Gastroesophageal sphincter (tissue), 3 donors: ENCODE measurements at regions not wholly inside any gene's neighbourhood (a gene's known extent, or its start where the extent isn't known, plus 50 kb on each side); places are given as distances from the start of the nearest gene placed in this dataset.

ENCODE experiments used
- EP300 ChIP-seq: sonication (generic); formaldehyde crosslinking; IDR thresholded peaks from one replicate; pipeline ENCODE4 v1.6.1; 2017; ENCODE audit warnings: antibody characterized with exemption, mild to moderate bottlenecking
- POLR2A ChIP-seq, 2 donors: fragments of 450-650 bp; IDR thresholded peaks; one replicate each; pipeline ENCODE4 v1.6.1; 2017; ENCODE audit warnings: antibody characterized with exemption in 2 of 2, mild to moderate bottlenecking in 2 of 2, moderate library complexity in 1 of 2
- POLR2AphosphoS5 ChIP-seq: sonication (generic); formaldehyde crosslinking; IDR thresholded peaks from one replicate; pipeline ENCODE4 v1.6.1; 2017; ENCODE audit warnings: antibody characterized with exemption
- TF ChIP-seq, protein P1 (sequence below), 4 experiments: fragments of 200-600 bp in 2 of 4; fragments of 450-650 bp in 2 of 4; sonication (generic) in 1 of 4; IDR thresholded peaks; one replicate each; pipeline ENCODE4 v1.5.1; 2017 to 2019; ENCODE audit warnings: antibody characterized with exemption in 4 of 4, mild to moderate bottlenecking in 2 of 4, moderate library complexity in 2 of 4

- TF ChIP-seq, protein P1, sequence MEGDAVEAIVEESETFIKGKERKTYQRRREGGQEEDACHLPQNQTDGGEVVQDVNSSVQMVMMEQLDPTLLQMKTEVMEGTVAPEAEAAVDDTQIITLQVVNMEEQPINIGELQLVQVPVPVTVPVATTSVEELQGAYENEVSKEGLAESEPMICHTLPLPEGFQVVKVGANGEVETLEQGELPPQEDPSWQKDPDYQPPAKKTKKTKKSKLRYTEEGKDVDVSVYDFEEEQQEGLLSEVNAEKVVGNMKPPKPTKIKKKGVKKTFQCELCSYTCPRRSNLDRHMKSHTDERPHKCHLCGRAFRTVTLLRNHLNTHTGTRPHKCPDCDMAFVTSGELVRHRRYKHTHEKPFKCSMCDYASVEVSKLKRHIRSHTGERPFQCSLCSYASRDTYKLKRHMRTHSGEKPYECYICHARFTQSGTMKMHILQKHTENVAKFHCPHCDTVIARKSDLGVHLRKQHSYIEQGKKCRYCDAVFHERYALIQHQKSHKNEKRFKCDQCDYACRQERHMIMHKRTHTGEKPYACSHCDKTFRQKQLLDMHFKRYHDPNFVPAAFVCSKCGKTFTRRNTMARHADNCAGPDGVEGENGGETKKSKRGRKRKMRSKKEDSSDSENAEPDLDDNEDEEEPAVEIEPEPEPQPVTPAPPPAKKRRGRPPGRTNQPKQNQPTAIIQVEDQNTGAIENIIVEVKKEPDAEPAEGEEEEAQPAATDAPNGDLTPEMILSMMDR (IDR thresholded peaks at IDR 0.05), result no peak
- TF ChIP-seq POLR2AphosphoS5, result no peak
- no peak for TF ChIP-seq EP300
- TF ChIP-seq POLR2A (IDR thresholded peaks at IDR 0.05), result no peak
These were observed 406.0 kb upstream of the C2CD4B start for GRCh38 chr15:62571072-62571471.
